SH-SY5Y (cell line): ENCODE measurements at regions not wholly inside any gene's neighbourhood (a gene's known extent, or its start where the extent isn't known, plus 50 kb on each side); places are given as distances from the start of the nearest gene placed in this dataset.

Source experiments
- GATA2 ChIP-seq: IDR thresholded peaks from 2 replicates; pipeline ENCODE4 v1.6.1; 2011; ENCODE audit warnings: mild to moderate bottlenecking, low read depth, low read length
- GATA3 ChIP-seq: IDR thresholded peaks from 2 replicates; pipeline ENCODE4 v1.6.1; 2011; ENCODE audit warnings: low read depth, mild to moderate bottlenecking, low read length, moderate library complexity

- TF ChIP-seq GATA3 (no peak), GATA2 (no peak)
Measured at GRCh38 chr11:43579171-43579918, 101.2 kb upstream of the HSD17B12 start.

- no peak for TF ChIP-seq GATA3
- no peak for TF ChIP-seq GATA2
Measured at GRCh38 chr11:43579919-43580276, 100.6 kb upstream of the HSD17B12 start.

GRCh38 chr11:43580735-43581369 lies 99.7 kb upstream of the HSD17B12 start:
- TF ChIP-seq GATA2, result peak; percentile 27; the same call in 1 of the 2 replicates
- no peak for TF ChIP-seq GATA3

- TF ChIP-seq GATA2, result no peak
- no peak for TF ChIP-seq GATA3
Measured at GRCh38 chr11:43581370-43582023, 99.0 kb upstream of the HSD17B12 start.

GRCh38 chr11:43582024-43582862 lies 98.3 kb upstream of the HSD17B12 start:
- TF ChIP-seq GATA2 (no peak), GATA3 (no peak)

GRCh38 chr11:43582863-43583462 lies 97.6 kb upstream of the HSD17B12 start:
- TF ChIP-seq GATA2, result no peak
- TF ChIP-seq GATA3, result no peak

- TF ChIP-seq GATA3 (no peak), GATA2 (no peak)
Measured at GRCh38 chr11:43583548-43583947, 97.0 kb upstream of the HSD17B12 start.

GRCh38 chr11:43585877-43586608 lies 94.5 kb upstream of the HSD17B12 start:
- no peak for TF ChIP-seq GATA2
- no peak for TF ChIP-seq GATA3

GRCh38 chr11:43589601-43590250 lies 90.8 kb upstream of the HSD17B12 start:
- TF ChIP-seq GATA2 (no peak), GATA3 (no peak)

GRCh38 chr11:43601511-43601910 lies 79.0 kb upstream of the HSD17B12 start:
- no peak for TF ChIP-seq GATA3
- no peak for TF ChIP-seq GATA2

GRCh38 chr11:43602670-43603069 lies 77.9 kb upstream of the HSD17B12 start:
- TF ChIP-seq GATA3, result no peak
- no peak for TF ChIP-seq GATA2

GRCh38 chr11:43614214-43614613 lies 66.3 kb upstream of the HSD17B12 start:
- TF ChIP-seq GATA2 (no peak), GATA3 (no peak)
